Transverse colon (tissue), 4 donors: ENCODE measurements at regions not wholly inside any gene's neighbourhood (a gene's known extent, or its start where the extent isn't known, plus 50 kb on each side); places are given as distances from the start of the nearest gene placed in this dataset.
A peak's percentile ranks its signal among the peaks of the same experiment; 100 is the strongest.

Experiments used
- DNase-seq: peaks from one replicate; pipeline ENCODE4 v3.0.0-alpha.2; 2019
- H3K27ac ChIP-seq, 4 donors: fragments of 200-600 bp; sonication (generic); 2 replicates each; pipeline ENCODE4 v1.5.1; 2016 to 2018; ENCODE audit warnings: inconsistent platforms in 4 of 4
- H3K27me3 ChIP-seq: fragments of 200-600 bp; sonication (generic); 2 replicates; pipeline ENCODE4 v1.5.1; 2017; ENCODE audit warnings: inconsistent platforms
- H3K36me3 ChIP-seq, 4 donors: fragments of 200-600 bp; sonication (generic); 2 replicates each; pipeline ENCODE4 v1.5.1; 2017 to 2019; ENCODE audit warnings: inconsistent platforms in 4 of 4
- H3K4me1 ChIP-seq, 4 donors: fragments of 200-600 bp; sonication (generic); 2 replicates each; pipeline ENCODE4 v1.5.1; 2017 to 2020; ENCODE audit warnings: inconsistent platforms in 4 of 4
- H3K4me3 ChIP-seq, 4 donors: fragments of 200-600 bp; sonication (generic); 1 replicate in 1 of 4; 2 replicates in 3 of 4; pipeline versions ENCODE4 v1.5.1 to v1.6.1; 2017 to 2019; ENCODE audit warnings: inconsistent platforms in 4 of 4
- H3K9me3 ChIP-seq, 2 donors: fragments of 200-600 bp; sonication (generic); 2 replicates each; pipeline ENCODE4 v1.5.1; 2017 to 2019; ENCODE audit warnings: inconsistent platforms in 2 of 2
- CTCF ChIP-seq, 5 experiments: fragments of 200-600 bp in 3 of 5; fragments of 450-650 bp in 2 of 5; sonication (generic) in 3 of 5; IDR thresholded peaks; 1 replicate in 2 of 5; 2 replicates in 3 of 5; pipeline ENCODE4 v1.5.1; 2016 to 2017; ENCODE audit warnings: antibody characterized with exemption in 5 of 5, inconsistent platforms in 3 of 5, mild to moderate bottlenecking in 2 of 5, moderate library complexity in 1 of 5
- EP300 ChIP-seq: sonication (generic); formaldehyde crosslinking; IDR thresholded peaks from one replicate; pipeline ENCODE4 v1.6.1; 2017; ENCODE audit warnings: antibody characterized with exemption, low read depth
- POLR2A ChIP-seq: fragments of 450-650 bp; IDR thresholded peaks from one replicate; pipeline ENCODE4 v1.6.1; 2016; ENCODE audit warnings: antibody characterized with exemption, mild to moderate bottlenecking, moderate library complexity
- POLR2AphosphoS5 ChIP-seq, 3 donors: sonication (generic); formaldehyde crosslinking; IDR thresholded peaks; one replicate each; pipeline ENCODE4 v1.6.1; 2016; ENCODE audit warnings: antibody characterized with exemption in 3 of 3
- WGBS, 2 donors: methylation state at CpG; one replicate each; pipeline ENCODE4 v1.1.5; 2018; ENCODE audit warnings: low coverage in 1 of 2; 5-methylcytosine and 5-hydroxymethylcytosine counted together
- in situ Hi-C, 4 donors: fragments of 200-750 bp; cut with MboI; loops; one replicate each; pipeline versions ENCODE4 v1.15.0 to v1.15.1; 2017; ENCODE audit warnings: low sequenced_read_pairs in 3 of 4, low pct_ligation_motif_present in 1 of 4, low pct_unique_long_range_greater_than_20kb in 1 of 4
- intact Hi-C: fragments of 100-400 bp; cut with DNase I; formaldehyde crosslinking; loops from one replicate; pipeline ENCODE4 v1.15.1; 2023; ENCODE audit warnings: low total_unique reads

DNA sequence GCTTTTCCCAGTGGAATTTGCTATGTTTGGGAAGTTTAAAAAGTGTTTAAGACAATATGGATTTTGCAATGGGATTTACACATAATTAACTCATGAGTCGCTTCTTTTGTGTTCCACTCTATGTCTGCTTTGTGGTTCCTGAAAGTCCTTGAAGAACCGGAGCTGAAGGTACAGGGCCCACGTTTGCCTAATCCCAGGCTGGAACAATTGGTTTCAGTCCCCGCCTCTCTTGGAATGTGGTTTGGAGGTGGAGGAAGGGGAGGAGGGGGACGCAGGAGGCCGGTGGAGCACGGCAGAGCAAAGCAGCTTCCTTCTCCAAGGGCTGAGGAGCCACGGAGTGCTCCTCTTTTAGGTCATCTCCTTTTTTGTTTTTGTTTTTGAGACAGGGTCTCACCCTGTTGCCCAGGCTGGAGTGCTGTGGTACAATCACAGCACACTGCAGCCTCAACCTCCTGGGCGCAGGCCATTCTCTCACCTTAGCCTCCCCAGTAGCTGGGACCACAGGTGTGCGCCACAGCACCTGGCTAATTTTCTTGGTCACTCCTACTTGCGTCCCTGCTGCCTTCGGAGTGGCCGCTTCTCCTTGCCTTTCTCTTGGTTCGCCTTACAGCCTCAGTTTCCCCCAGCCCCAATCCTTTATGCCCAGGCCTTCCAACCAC, 129.5 kb upstream of the ERRFI1 start:
- Histone ChIP-seq H3K27ac (no peak overlapping the region), H3K36me3 (no peaks in the 10 kb centered on the region), H3K27me3 (no peaks in the 10 kb centered on the region), H3K9me3 (no peaks in the 10 kb centered on the region), H3K4me3 (no peak overlapping the region), H3K4me1 (peaks cover 0 to 11% (median 3%) of the 10 kb centered on the region in 4 donors)
- in situ Hi-C loops (no loop called here), intact Hi-C loops (no loop called here)
- TF ChIP-seq CTCF (IDR thresholded peaks at IDR 0.05) (no peak), POLR2A (no peak), EP300 (no peak), POLR2AphosphoS5 (IDR thresholded peaks at IDR 0.05) (no peak)
- WGBS, 2 donors: 28 to 75% methylated on average over 4 to 14 of the region's 14 CpGs
- no peak for DNase-seq

- DNase-seq: no peak
- Histone ChIP-seq H3K9me3 (no peaks in the 10 kb centered on the region), H3K4me1 (peaks cover 0 to 11% (median 3%) of the 10 kb centered on the region in 4 donors), H3K36me3 (no peaks in the 10 kb centered on the region), H3K27me3 (no peaks in the 10 kb centered on the region), H3K27ac (no peak overlapping the region), H3K4me3 (no peak overlapping the region)
- WGBS, 2 donors: 39 to 67% methylated on average over 4 to 15 of the region's 15 CpGs
- intact Hi-C loops (no loop called here), in situ Hi-C loops (no loop called here)
- TF ChIP-seq CTCF (IDR thresholded peaks at IDR 0.05): no peak
- no peak for TF ChIP-seq POLR2A
- TF ChIP-seq POLR2AphosphoS5 (IDR thresholded peaks at IDR 0.05): no peak
- TF ChIP-seq EP300: no peak
These were observed 128.5 kb upstream of the ERRFI1 start for GRCh38 chr1:8154621-8155052.

DNA sequence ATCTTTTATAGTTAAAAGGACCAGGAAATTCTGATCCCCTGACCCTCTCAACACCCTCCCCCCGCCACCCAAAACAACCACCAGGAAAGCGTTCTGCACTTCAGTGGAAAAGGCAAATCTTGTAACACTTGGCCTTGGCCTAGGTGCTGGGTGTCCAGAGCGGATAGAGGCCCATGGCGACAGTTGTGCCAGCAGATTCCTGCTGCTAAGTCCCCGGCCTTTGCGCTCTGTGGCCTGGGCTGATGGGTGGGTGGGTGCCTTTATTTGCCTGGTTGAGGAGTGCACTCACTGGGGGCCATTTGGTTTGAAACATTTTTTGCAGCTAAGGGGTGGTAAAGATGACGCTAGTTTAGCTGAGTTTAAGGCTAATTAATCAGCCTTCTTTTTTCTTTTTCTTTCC, 127.9 kb upstream of the ERRFI1 start:
- no peak for TF ChIP-seq POLR2AphosphoS5 (IDR thresholded peaks at IDR 0.05)
- TF ChIP-seq EP300: no peak
- TF ChIP-seq POLR2A: no peak
- TF ChIP-seq CTCF (IDR thresholded peaks at IDR 0.05): no peak
- intact Hi-C loops (no loop called here), in situ Hi-C loops (no loop called here)
- peaks cover 0 to 11% (median 3%) of the 10 kb centered on the region in 4 donors for H3K4me1 ChIP-seq
- no peak overlapping the region for H3K4me3 ChIP-seq
- no peaks in the 10 kb centered on the region for H3K36me3 ChIP-seq
- no peak overlapping the region for H3K27ac ChIP-seq
- no peaks in the 10 kb centered on the region for H3K27me3 ChIP-seq
- WGBS, 2 donors: 95 to 100% methylated on average over 1 to 7 of the region's 7 CpGs
- no peak for DNase-seq
- no peaks in the 10 kb centered on the region for H3K9me3 ChIP-seq

DNA sequence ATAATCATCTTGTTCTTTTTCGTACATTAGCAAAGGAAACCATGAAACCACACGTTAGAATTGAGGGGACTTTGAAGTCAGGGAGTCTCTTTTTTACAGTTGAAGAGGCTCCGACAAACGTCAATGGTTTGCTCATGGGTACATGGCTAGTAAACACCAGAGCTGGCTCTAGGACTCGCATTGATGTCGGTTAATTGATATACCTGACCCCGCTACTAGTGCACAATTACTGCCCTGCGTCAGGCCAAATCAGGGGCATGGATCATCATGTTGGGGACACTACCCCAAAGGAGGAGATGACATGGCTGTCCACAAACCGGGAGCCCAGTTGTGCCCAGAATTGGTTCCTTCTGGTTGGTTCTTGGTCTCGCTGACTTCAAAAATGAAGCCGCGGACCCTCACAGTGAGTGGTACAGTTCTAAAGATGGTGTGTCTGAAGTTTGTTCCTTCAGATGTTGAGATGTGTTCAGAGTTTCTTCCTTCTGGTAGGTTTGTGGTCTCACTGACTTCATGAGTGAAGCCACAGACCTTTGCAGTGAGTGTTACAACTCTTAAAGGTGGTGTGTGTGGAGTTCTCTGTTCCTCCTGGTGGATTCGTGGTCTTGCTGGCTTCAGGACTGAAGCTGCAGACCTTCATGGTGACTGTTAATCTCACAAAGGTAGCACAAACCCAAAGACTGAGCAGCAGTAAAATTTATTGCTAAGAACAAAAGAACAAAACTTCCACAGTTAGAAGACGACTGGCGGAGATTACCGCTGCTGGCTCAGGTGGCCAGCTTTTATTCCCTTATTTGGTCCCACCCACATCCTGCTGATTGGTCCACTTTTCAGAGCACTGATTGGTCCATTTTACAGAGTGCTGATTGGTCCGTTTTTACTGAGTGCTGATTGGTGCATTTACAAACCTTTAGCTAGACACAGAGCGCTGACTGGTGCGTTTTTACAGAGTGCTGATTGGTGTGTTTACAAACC, 126.9 kb upstream of the ERRFI1 start:
- WGBS, 2 donors: 60 to 78% methylated on average over 10 to 19 of the region's 19 CpGs
- peak overlapping the region in 3 of 4 donors; percentile 9 to 51 (median 38) for H3K27ac ChIP-seq

More for the DNA sequence above, 126.9 kb upstream of the ERRFI1 start:
- in situ Hi-C loops (no loop called here), intact Hi-C loops (no loop called here)
- TF ChIP-seq EP300: no peak
- TF ChIP-seq POLR2AphosphoS5 (IDR thresholded peaks at IDR 0.05): no peak
- no peak for TF ChIP-seq POLR2A
- no peak for TF ChIP-seq CTCF (IDR thresholded peaks at IDR 0.05)
- H3K9me3 ChIP-seq: no peaks in the 10 kb centered on the region
- no peaks in the 10 kb centered on the region for H3K36me3 ChIP-seq
- peaks cover 0 to 11% (median 3%) of the 10 kb centered on the region in 4 donors for H3K4me1 ChIP-seq
- H3K4me3 ChIP-seq: no peak overlapping the region
- no peaks in the 10 kb centered on the region for H3K27me3 ChIP-seq
- DNase-seq: no peak
